Activated CD4-positive, alpha-beta memory T cell treated with anti-CD3 and anti-CD28 coated beads, Interleukin-2, amount 10 ng/mL, durations not matched to agents 7 days and 5 days (primary cell): ENCODE measurements at regions not wholly inside any gene's neighbourhood (a gene's known extent, or its start where the extent isn't known, plus 50 kb on each side); places are given as distances from the start of the nearest gene placed in this dataset.

Source experiments
- CTCF ChIA-PET: fragments of 350-600 bp; sonication (Branson Sonifier 250); formaldehyde crosslinking; loops from one replicate; lab custom pipeline; 2021; ENCODE audit warnings: antibody characterized with exemption, inconsistent platforms; lab: Charles Lee
- POLR2A ChIA-PET: fragments of 350-600 bp; sonication (Branson Sonifier 250); formaldehyde crosslinking; loops from one replicate; lab custom pipeline; 2021; ENCODE audit warnings: antibody characterized with exemption; lab: Charles Lee
- DNase-seq: peaks from one replicate; pipeline ENCODE4 v3.0.0-alpha.2; 2020
- H3K27ac Mint-ChIP-seq: one replicate; pipeline ENCODE4 v1.8.0; 2021; ENCODE audit warnings: mild to moderate bottlenecking, mixed read lengths
- H3K27me3 Mint-ChIP-seq: one replicate; pipeline ENCODE4 v1.8.0; 2021; ENCODE audit warnings: mixed read lengths
- H3K36me3 Mint-ChIP-seq: one replicate; pipeline ENCODE4 v1.8.0; 2021; ENCODE audit warnings: low read depth, mixed read lengths
- H3K4me1 Mint-ChIP-seq: one replicate; pipeline ENCODE4 v1.8.0; 2021; ENCODE audit warnings: mixed read lengths
- H3K4me3 Mint-ChIP-seq: one replicate; pipeline ENCODE4 v1.8.0; 2021; ENCODE audit warnings: mild to moderate bottlenecking, mixed read lengths
- H3K9me3 Mint-ChIP-seq: one replicate; pipeline ENCODE4 v1.8.0; 2021; ENCODE audit warnings: mixed read lengths

- Mint-ChIP-seq H3K27ac (no peak overlapping the region), H3K27me3 (no peaks in the 10 kb centered on the region), H3K36me3 (no peaks in the 10 kb centered on the region), H3K4me1 (no peaks in the 10 kb centered on the region), H3K4me3 (no peak overlapping the region), H3K9me3 (no peaks in the 10 kb centered on the region)
- POLR2A ChIA-PET = no interaction called here
- no peak for DNase-seq
- CTCF ChIA-PET = no interaction called here
Observed at GRCh38 chr11:121930004-121930965, 185.7 kb downstream of the BLID start.

- CTCF ChIA-PET = no interaction called here
- POLR2A ChIA-PET = no interaction called here
Observed at GRCh38 chr11:121929581-121929980, 186.4 kb downstream of the BLID start.

GRCh38 chr11:121928597-121929580, 187.1 kb downstream of the BLID start:
- CTCF ChIA-PET = no interaction called here
- POLR2A ChIA-PET = no interaction called here
- no peaks in the 10 kb centered on the region for H3K9me3 Mint-ChIP-seq
- H3K27ac Mint-ChIP-seq = no peak overlapping the region
- H3K27me3 Mint-ChIP-seq = no peaks in the 10 kb centered on the region
- H3K4me3 Mint-ChIP-seq = no peak overlapping the region
- no peaks in the 10 kb centered on the region for H3K36me3 Mint-ChIP-seq
- no peak for DNase-seq
- no peaks in the 10 kb centered on the region for H3K4me1 Mint-ChIP-seq

More at GRCh38 chr11:121929581-121929980, 186.4 kb downstream of the BLID start:
- no peak overlapping the region for H3K4me3 Mint-ChIP-seq
- H3K27me3 Mint-ChIP-seq = no peaks in the 10 kb centered on the region
- no peak overlapping the region for H3K27ac Mint-ChIP-seq
- H3K4me1 Mint-ChIP-seq = no peaks in the 10 kb centered on the region
- no peaks in the 10 kb centered on the region for H3K9me3 Mint-ChIP-seq
- H3K36me3 Mint-ChIP-seq = no peaks in the 10 kb centered on the region
- no peak for DNase-seq

GRCh38 chr11:121927789-121928188, 188.2 kb downstream of the BLID start:
- Mint-ChIP-seq H3K27me3 (no peaks in the 10 kb centered on the region), H3K27ac (no peak overlapping the region)

GRCh38 chr11:121927097-121927785, 188.8 kb downstream of the BLID start:
- Mint-ChIP-seq H3K9me3 (no peaks in the 10 kb centered on the region), H3K36me3 (no peaks in the 10 kb centered on the region), H3K27me3 (no peaks in the 10 kb centered on the region), H3K4me1 (no peaks in the 10 kb centered on the region), H3K27ac (no peak overlapping the region), H3K4me3 (no peak overlapping the region)
- ChIA-PET POLR2A (no interaction called here), CTCF (no interaction called here)
- DNase-seq = no peak

More at GRCh38 chr11:121927789-121928188, 188.2 kb downstream of the BLID start:
- POLR2A ChIA-PET = no interaction called here
- no peak overlapping the region for H3K4me3 Mint-ChIP-seq
- no peaks in the 10 kb centered on the region for H3K36me3 Mint-ChIP-seq
- no peaks in the 10 kb centered on the region for H3K9me3 Mint-ChIP-seq
- DNase-seq = no peak
- CTCF ChIA-PET = no interaction called here
- H3K4me1 Mint-ChIP-seq = no peaks in the 10 kb centered on the region

- Mint-ChIP-seq H3K27me3 (no peaks in the 10 kb centered on the region), H3K27ac (no peak overlapping the region), H3K9me3 (no peaks in the 10 kb centered on the region), H3K36me3 (no peaks in the 10 kb centered on the region), H3K4me3 (no peak overlapping the region), H3K4me1 (no peaks in the 10 kb centered on the region)
- ChIA-PET CTCF (no interaction called here), POLR2A (no interaction called here)
- no peak for DNase-seq
Observed at GRCh38 chr11:121924191-121924590, 191.8 kb downstream of the BLID start.

- Mint-ChIP-seq H3K4me3 (no peak overlapping the region), H3K27me3 (no peaks in the 10 kb centered on the region), H3K4me1 (no peaks in the 10 kb centered on the region), H3K36me3 (no peaks in the 10 kb centered on the region), H3K9me3 (no peaks in the 10 kb centered on the region), H3K27ac (no peak overlapping the region)
- ChIA-PET POLR2A (no interaction called here), CTCF (no interaction called here)
- no peak for DNase-seq
Observed at GRCh38 chr11:121917482-121917881, 198.5 kb downstream of the BLID start.

- POLR2A ChIA-PET = no interaction called here
- Mint-ChIP-seq H3K36me3 (no peaks in the 10 kb centered on the region), H3K27ac (no peak overlapping the region), H3K27me3 (no peaks in the 10 kb centered on the region), H3K9me3 (no peaks in the 10 kb centered on the region), H3K4me3 (no peak overlapping the region), H3K4me1 (no peaks in the 10 kb centered on the region)
- CTCF ChIA-PET = no interaction called here
- DNase-seq = no peak
Observed at GRCh38 chr11:121914508-121915059, 201.4 kb downstream of the BLID start.

GRCh38 chr11:121909596-121909995, 206.4 kb downstream of the BLID start:
- Mint-ChIP-seq H3K4me3 (no peak overlapping the region), H3K4me1 (peaks cover 5% of the 10 kb centered on the region), H3K36me3 (no peaks in the 10 kb centered on the region), H3K27me3 (no peaks in the 10 kb centered on the region), H3K9me3 (peaks cover 5% of the 10 kb centered on the region), H3K27ac (no peak overlapping the region)
- no peak for DNase-seq
- ChIA-PET POLR2A (no interaction called here), CTCF (no interaction called here)

GRCh38 chr11:121907379-121907778, 208.6 kb downstream of the BLID start:
- no peaks in the 10 kb centered on the region for H3K27me3 Mint-ChIP-seq
- H3K27ac Mint-ChIP-seq = no peak overlapping the region
- H3K4me1 Mint-ChIP-seq = peaks cover 5% of the 10 kb centered on the region
- ChIA-PET CTCF (no interaction called here), POLR2A (no interaction called here)
- DNase-seq = no peak
- H3K36me3 Mint-ChIP-seq = no peaks in the 10 kb centered on the region
- H3K4me3 Mint-ChIP-seq = no peak overlapping the region
- H3K9me3 Mint-ChIP-seq = peaks cover 5% of the 10 kb centered on the region

- Mint-ChIP-seq H3K9me3 (peaks cover 5% of the 10 kb centered on the region), H3K27me3 (no peaks in the 10 kb centered on the region), H3K36me3 (no peaks in the 10 kb centered on the region), H3K4me1 (peaks cover 5% of the 10 kb centered on the region), H3K27ac (no peak overlapping the region), H3K4me3 (no peak overlapping the region)
- CTCF ChIA-PET = no interaction called here
- POLR2A ChIA-PET = no interaction called here
- DNase-seq = no peak
Observed at GRCh38 chr11:121904148-121904547, 211.9 kb downstream of the BLID start.

GRCh38 chr11:121901886-121902285, 214.1 kb downstream of the BLID start:
- Mint-ChIP-seq H3K4me1 (no peaks in the 10 kb centered on the region), H3K4me3 (no peak overlapping the region), H3K27me3 (no peaks in the 10 kb centered on the region), H3K9me3 (peaks cover 4% of the 10 kb centered on the region), H3K27ac (no peak overlapping the region), H3K36me3 (no peaks in the 10 kb centered on the region)
- no peak for DNase-seq
- POLR2A ChIA-PET = no interaction called here
- CTCF ChIA-PET = no interaction called here
